Testis (tissue), 2 donors: ENCODE measurements at regions not wholly inside any gene's neighbourhood (a gene's known extent, or its start where the extent isn't known, plus 50 kb on each side); places are given as distances from the start of the nearest gene placed in this dataset.

ENCODE experiments used
- DNase-seq: peaks from one replicate; pipeline ENCODE4 v3.0.0-alpha.2; 2019
- H3K27ac ChIP-seq, 2 donors: fragments of 200-600 bp; sonication (generic); one replicate each; pipeline ENCODE4 v1.5.1; 2019
- H3K27me3 ChIP-seq: fragments of 200-600 bp; sonication (generic); one replicate; pipeline ENCODE4 v1.5.1; 2019
- H3K36me3 ChIP-seq: fragments of 200-600 bp; sonication (generic); one replicate; pipeline ENCODE4 v1.5.1; 2017; ENCODE audit warnings: low read depth; ENCODE audit errors: missing control alignments
- H3K4me1 ChIP-seq: fragments of 200-600 bp; sonication (generic); one replicate; pipeline ENCODE4 v1.5.1; 2019
- H3K4me3 ChIP-seq, 2 donors: fragments of 200-600 bp; sonication (generic); one replicate each; pipeline ENCODE4 v1.5.1; 2017 to 2019
- H3K9me3 ChIP-seq: fragments of 200-600 bp; sonication (generic); one replicate; pipeline ENCODE4 v1.5.1; 2017
- POLR2A ChIP-seq: fragments of 450-650 bp; IDR thresholded peaks from one replicate; pipeline ENCODE4 v1.6.1; 2017; ENCODE audit warnings: antibody characterized with exemption, mild to moderate bottlenecking, moderate library complexity
- WGBS, 2 donors: methylation state at CpG; one replicate each; pipeline ENCODE4 v1.1.5; 2018; 5-methylcytosine and 5-hydroxymethylcytosine counted together
- intact Hi-C: fragments of 100-400 bp; cut with DNase I; formaldehyde crosslinking; loops from one replicate; pipeline ENCODE4 v1.15.1; 2023; ENCODE audit warnings: low total_unique reads
- TF ChIP-seq, protein P1 (sequence below), 3 experiments: fragments of 450-650 bp in 2 of 3; fragments of 200-600 bp in 1 of 3; sonication (generic) in 1 of 3; IDR thresholded peaks; one replicate each; pipeline ENCODE4 v1.5.1; 2016 to 2019; ENCODE audit warnings: antibody characterized with exemption in 3 of 3, mild to moderate bottlenecking in 2 of 3, moderate library complexity in 1 of 3

DNA sequence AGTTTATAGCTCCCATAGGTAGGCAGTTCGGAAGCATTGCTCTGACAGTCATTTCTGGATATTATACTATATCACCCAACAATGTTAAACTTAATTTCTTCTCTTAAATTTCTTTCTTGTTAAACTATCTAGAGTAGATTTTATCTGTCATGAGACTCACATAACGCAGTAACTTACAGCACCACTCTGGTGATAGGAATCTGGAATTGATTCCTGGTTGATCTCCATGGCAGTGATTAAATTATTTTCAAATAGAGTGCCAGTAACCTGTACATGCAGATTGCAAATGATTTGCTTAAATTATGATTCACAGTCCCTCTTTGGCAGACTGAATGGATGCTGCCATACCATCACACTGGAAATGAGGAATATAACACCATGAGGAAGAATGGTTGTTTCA, 722.1 kb downstream of the DACH1 start:
- Histone ChIP-seq H3K4me3 (no peak overlapping the region), H3K27ac (no peak overlapping the region), H3K9me3 (no peaks in the 10 kb centered on the region), H3K4me1 (no peaks in the 10 kb centered on the region), H3K36me3 (no peaks in the 10 kb centered on the region), H3K27me3 (no peaks in the 10 kb centered on the region)
- WGBS, 2 donors, result 87 to 94% methylated on average over 2 of the region's 2 CpGs
- no peak for DNase-seq
- intact Hi-C loops, result no loop called here
- no peak for TF ChIP-seq POLR2A
- TF ChIP-seq, protein P1, sequence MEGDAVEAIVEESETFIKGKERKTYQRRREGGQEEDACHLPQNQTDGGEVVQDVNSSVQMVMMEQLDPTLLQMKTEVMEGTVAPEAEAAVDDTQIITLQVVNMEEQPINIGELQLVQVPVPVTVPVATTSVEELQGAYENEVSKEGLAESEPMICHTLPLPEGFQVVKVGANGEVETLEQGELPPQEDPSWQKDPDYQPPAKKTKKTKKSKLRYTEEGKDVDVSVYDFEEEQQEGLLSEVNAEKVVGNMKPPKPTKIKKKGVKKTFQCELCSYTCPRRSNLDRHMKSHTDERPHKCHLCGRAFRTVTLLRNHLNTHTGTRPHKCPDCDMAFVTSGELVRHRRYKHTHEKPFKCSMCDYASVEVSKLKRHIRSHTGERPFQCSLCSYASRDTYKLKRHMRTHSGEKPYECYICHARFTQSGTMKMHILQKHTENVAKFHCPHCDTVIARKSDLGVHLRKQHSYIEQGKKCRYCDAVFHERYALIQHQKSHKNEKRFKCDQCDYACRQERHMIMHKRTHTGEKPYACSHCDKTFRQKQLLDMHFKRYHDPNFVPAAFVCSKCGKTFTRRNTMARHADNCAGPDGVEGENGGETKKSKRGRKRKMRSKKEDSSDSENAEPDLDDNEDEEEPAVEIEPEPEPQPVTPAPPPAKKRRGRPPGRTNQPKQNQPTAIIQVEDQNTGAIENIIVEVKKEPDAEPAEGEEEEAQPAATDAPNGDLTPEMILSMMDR (IDR thresholded peaks at IDR 0.05), result no peak

GRCh38 chr13:71137101-71137500, 729.9 kb downstream of the DACH1 start:
- TF ChIP-seq, protein P1 (IDR thresholded peaks at IDR 0.05), result no peak
- TF ChIP-seq POLR2A, result no peak
- no peak for DNase-seq
- H3K4me1 ChIP-seq, result no peaks in the 10 kb centered on the region
- H3K4me3 ChIP-seq, result no peak overlapping the region
- no peak overlapping the region for H3K27ac ChIP-seq
- no peaks in the 10 kb centered on the region for H3K27me3 ChIP-seq
- H3K9me3 ChIP-seq, result no peaks in the 10 kb centered on the region
- 59 to 71% methylated on average over 2 of the region's 2 CpGs for WGBS, 2 donors
- intact Hi-C loops, result no loop called here
- H3K36me3 ChIP-seq, result no peaks in the 10 kb centered on the region

DNA sequence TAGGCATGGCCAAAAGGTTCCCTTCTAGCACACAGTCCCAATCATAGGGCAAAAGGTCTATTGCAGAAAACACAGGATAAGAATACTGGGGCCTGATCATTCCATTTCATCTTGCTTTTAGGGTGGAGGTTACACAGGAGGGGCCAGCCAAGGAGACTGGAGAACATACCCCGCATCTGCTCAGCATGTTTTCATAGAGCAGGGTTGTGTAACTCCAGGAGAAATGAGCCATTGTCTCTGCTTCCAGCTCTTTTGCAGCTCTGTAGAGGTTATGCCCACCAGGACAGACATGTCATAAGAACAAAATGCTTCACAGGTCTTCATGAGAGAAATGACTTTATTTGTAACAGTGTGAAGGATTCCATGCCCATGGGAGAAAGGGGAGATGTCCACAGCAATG, 742.8 kb downstream of the DACH1 start:
- no peak for DNase-seq
- 80% methylated on average over 1 of the region's 1 CpG for WGBS, 2 donors
- H3K9me3 ChIP-seq, result no peaks in the 10 kb centered on the region
- no peak for TF ChIP-seq POLR2A
- TF ChIP-seq, protein P1 (IDR thresholded peaks at IDR 0.05), result no peak
- no peaks in the 10 kb centered on the region for H3K27me3 ChIP-seq
- no peak overlapping the region for H3K4me3 ChIP-seq
- H3K36me3 ChIP-seq, result no peaks in the 10 kb centered on the region
- H3K4me1 ChIP-seq, result no peaks in the 10 kb centered on the region
- intact Hi-C loops, result no loop called here
- H3K27ac ChIP-seq, result no peak overlapping the region

DNA sequence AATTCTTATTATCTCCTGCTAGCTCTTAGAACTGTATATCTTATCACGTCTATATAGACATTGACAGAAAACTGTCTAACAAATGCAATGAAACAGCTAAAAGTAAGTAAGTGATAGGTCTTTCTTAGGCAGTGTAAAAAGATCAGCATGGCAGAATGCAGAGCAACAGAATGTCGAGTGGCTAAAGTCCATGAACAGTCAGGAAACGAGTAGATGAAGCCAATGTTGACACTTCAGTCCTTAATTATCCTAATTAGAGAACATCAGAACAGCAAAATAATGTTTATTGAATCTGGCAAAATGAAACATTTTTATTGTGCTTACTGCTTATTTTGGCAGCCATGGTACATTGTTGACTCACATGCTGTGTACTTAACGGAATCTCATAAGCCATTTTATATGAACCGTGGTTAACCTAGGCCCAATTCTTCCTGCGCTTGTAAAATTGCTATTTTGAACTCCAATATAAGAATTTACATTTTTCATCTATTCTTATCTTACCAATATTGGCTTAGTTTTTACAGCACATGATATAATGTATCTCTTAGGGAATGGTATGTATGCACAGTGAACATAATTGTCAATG, 748.1 kb downstream of the DACH1 start:
- intact Hi-C loops, result no loop called here
- no peak for DNase-seq
- 47 to 59% methylated on average over 6 of the region's 6 CpGs for WGBS, 2 donors

GRCh38 chr13:71117920-71118319, 749.1 kb downstream of the DACH1 start:
- Histone ChIP-seq H3K27ac (no peak overlapping the region), H3K36me3 (no peaks in the 10 kb centered on the region), H3K4me1 (no peaks in the 10 kb centered on the region), H3K27me3 (no peaks in the 10 kb centered on the region), H3K9me3 (no peaks in the 10 kb centered on the region), H3K4me3 (no peak overlapping the region)
- no peak for DNase-seq
- TF ChIP-seq, protein P1 (IDR thresholded peaks at IDR 0.05), result no peak
- no peak for TF ChIP-seq POLR2A
- intact Hi-C loops, result no loop called here

More for the DNA sequence above, 748.1 kb downstream of the DACH1 start:
- TF ChIP-seq, protein P1 (IDR thresholded peaks at IDR 0.05), result no peak
- TF ChIP-seq POLR2A, result no peak
- no peaks in the 10 kb centered on the region for H3K9me3 ChIP-seq
- no peak overlapping the region for H3K4me3 ChIP-seq
- no peaks in the 10 kb centered on the region for H3K36me3 ChIP-seq
- no peaks in the 10 kb centered on the region for H3K4me1 ChIP-seq
- no peaks in the 10 kb centered on the region for H3K27me3 ChIP-seq
- H3K27ac ChIP-seq, result no peak overlapping the region
